GM23338 (cell line): ENCODE measurements at regions not wholly inside any gene's neighbourhood (a gene's known extent, or its start where the extent isn't known, plus 50 kb on each side); places are given as distances from the start of the nearest gene placed in this dataset.

Source experiments
- ATAC-seq: fragments of 200-7000 bp; cut with Tn5 transposase; 3 replicates; pipeline ENCODE4 v1.9.1; 2020
- DNase-seq: peaks from one replicate; pipeline ENCODE4 v3.0.0-alpha.2; 2015; ENCODE audit warnings: low spot score
- H2AFZ ChIP-seq: fragments of 200-600 bp; sonication (generic); 2 replicates; pipeline ENCODE4 v1.8.0; 2016; ENCODE audit warnings: antibody characterized with exemption, mild to moderate bottlenecking, moderate library complexity
- H3F3A ChIP-seq: fragments of 200-600 bp; sonication (generic); replicated peaks from 2 replicates; pipeline ENCODE4 v1.8.0; 2017; ENCODE audit warnings: antibody characterized with exemption, mixed run types, low read depth
- H3K27ac ChIP-seq: fragments of 200-600 bp; sonication (generic); 2 replicates; pipeline ENCODE4 v1.6.1; 2016; ENCODE audit warnings: low read depth
- H3K27me3 ChIP-seq: fragments of 200-600 bp; sonication (generic); 2 replicates; pipeline ENCODE4 v1.8.0; 2016; ENCODE audit warnings: mild to moderate bottlenecking, mixed run types, moderate library complexity; ENCODE audit not compliant: insufficient read depth
- H3K36me3 ChIP-seq: fragments of 200-600 bp; sonication (generic); 2 replicates; pipeline ENCODE4 v1.8.0; 2016; ENCODE audit warnings: mild to moderate bottlenecking; ENCODE audit not compliant: insufficient read depth
- H3K4me1 ChIP-seq: fragments of 200-600 bp; sonication (generic); 2 replicates; pipeline ENCODE4 v1.8.0; 2016; ENCODE audit warnings: mild to moderate bottlenecking, moderate library complexity; ENCODE audit not compliant: insufficient read depth
- H3K4me2 ChIP-seq: fragments of 200-600 bp; sonication (generic); 2 replicates; pipeline ENCODE4 v1.7.1; 2017; ENCODE audit warnings: mixed run types
- H3K4me3 ChIP-seq: fragments of 200-600 bp; sonication (generic); 2 replicates; pipeline ENCODE4 v1.6.1; 2016; ENCODE audit warnings: mixed run types
- H3K79me2 ChIP-seq: fragments of 200-600 bp; sonication (generic); replicated peaks from 2 replicates; pipeline ENCODE4 v1.8.0; 2017; ENCODE audit warnings: mild to moderate bottlenecking; ENCODE audit not compliant: insufficient read depth
- H3K9me2 ChIP-seq: fragments of 200-600 bp; sonication (generic); 2 replicates; pipeline ENCODE4 v1.8.0; 2017; ENCODE audit not compliant: insufficient read depth
- H4K20me1 ChIP-seq: fragments of 200-600 bp; sonication (generic); replicated peaks from 2 replicates; pipeline ENCODE4 v1.8.0; 2017; ENCODE audit warnings: mild to moderate bottlenecking; ENCODE audit not compliant: insufficient read depth
- H3K27ac Mint-ChIP-seq: 2 replicates; pipeline ENCODE4 v1.8.0; 2020; ENCODE audit warnings: inconsistent platforms, mild to moderate bottlenecking, moderate library complexity, mixed read lengths
- H3K27me3 Mint-ChIP-seq: 3 replicates; pipeline ENCODE4 v1.8.0; 2022; ENCODE audit warnings: low read depth, mild to moderate bottlenecking, moderate library complexity, mixed read lengths, inconsistent platforms; ENCODE audit not compliant: insufficient read depth, poor library complexity
- H3K36me3 Mint-ChIP-seq: 3 replicates; pipeline ENCODE4 v1.8.0; 2021; ENCODE audit warnings: low read depth, mild to moderate bottlenecking, inconsistent platforms, moderate library complexity, mixed read lengths
- H3K4me1 Mint-ChIP-seq: 3 replicates; pipeline ENCODE4 v1.8.0; 2020; ENCODE audit warnings: mild to moderate bottlenecking, inconsistent platforms, mixed read lengths
- H3K4me3 Mint-ChIP-seq: 3 replicates; pipeline ENCODE4 v1.8.0; 2021; ENCODE audit warnings: moderate library complexity, mild to moderate bottlenecking, inconsistent platforms, mixed read lengths
- H3K9me3 Mint-ChIP-seq: 3 replicates; pipeline ENCODE4 v1.8.0; 2020; ENCODE audit warnings: moderate library complexity, mild to moderate bottlenecking, inconsistent platforms, mixed read lengths
- NANOG ChIP-seq: IDR thresholded peaks from 2 replicates; pipeline ENCODE4 v1.6.1; 2016; ENCODE audit warnings: antibody characterized with exemption, borderline replicate concordance
- POLR2AphosphoS5 ChIP-seq: IDR thresholded peaks from 2 replicates; pipeline ENCODE4 v1.6.1; 2016; ENCODE audit warnings: antibody characterized with exemption, low read depth
- REST ChIP-seq: IDR thresholded peaks from one replicate; pipeline ENCODE4 v1.6.1; 2018; ENCODE audit warnings: antibody characterized with exemption; ENCODE audit not compliant: unreplicated experiment
- STAT1 ChIP-seq: IDR thresholded peaks from one replicate; pipeline ENCODE4 v1.6.1; 2016; ENCODE audit warnings: antibody characterized with exemption; ENCODE audit not compliant: unreplicated experiment
- ZNF331 ChIP-seq: fragments of 250-450 bp; sonication (Bioruptor Pico); IDR thresholded peaks from 2 replicates; pipeline ENCODE4 v1.5.0; 2020; ENCODE audit warnings: low read depth, mild to moderate bottlenecking, moderate library complexity
- ZNF462 ChIP-seq: fragments of 250-450 bp; sonication (Bioruptor Pico); IDR thresholded peaks from 2 replicates; pipeline ENCODE4 v1.5.0; 2020; ENCODE audit warnings: mild to moderate bottlenecking, moderate library complexity

- Mint-ChIP-seq H3K36me3 (no peaks in the 10 kb centered on the region), H3K27ac (no peak overlapping the region), H3K27me3 (peaks cover 1% of the 10 kb centered on the region), H3K4me1 (peaks cover 15% of the 10 kb centered on the region), H3K4me3 (no peak overlapping the region), H3K9me3 (no peaks in the 10 kb centered on the region)
- Histone ChIP-seq H2AFZ (peak overlapping the region; percentile 97; the same call in 1 of the 2 replicates), H3K79me2 (no peaks in the 10 kb centered on the region), H3F3A (no peaks in the 10 kb centered on the region), H3K4me3 (no peak overlapping the region), H3K27ac (no peak overlapping the region), H4K20me1 (no peaks in the 10 kb centered on the region), H3K27me3 (no peaks in the 10 kb centered on the region), H3K36me3 (no peaks in the 10 kb centered on the region), H3K4me2 (no peak overlapping the region), H3K9me2 (peaks cover 16% of the 10 kb centered on the region), H3K4me1 (peaks cover 13% of the 10 kb centered on the region; the same call in 1 of the 2 replicates)
- no peak for DNase-seq
- ATAC-seq, result no peak
- TF ChIP-seq ZNF331 (CRISPR knock-in tag), result no peak
- TF ChIP-seq NANOG, result no peak
- no peak for TF ChIP-seq STAT1
- TF ChIP-seq ZNF462, result no peak
- TF ChIP-seq REST, result no peak
- no peak for TF ChIP-seq POLR2AphosphoS5
Observed at GRCh38 chr4:55018521-55018920, 106.9 kb downstream of the KDR start.
